ENCODE measurements at regions not wholly inside any gene's neighbourhood (a gene's known extent, or its start where the extent isn't known, plus 50 kb on each side); places are given as distances from the start of the nearest gene placed in this dataset.
"Not testable (repeated sequence)": the region's sequence is repeated elsewhere in the genome, so short reads cannot be mapped to it uniquely, and the experiment has no call there.

GRCh38 chr2:192718340-192718739, 523.6 kb upstream of the TMEFF2 start:
- no peak overlapping the region for H3K4me3 ChIP-seq (ENCODE audit: low read length)
- TF ChIP-seq, protein P1, sequence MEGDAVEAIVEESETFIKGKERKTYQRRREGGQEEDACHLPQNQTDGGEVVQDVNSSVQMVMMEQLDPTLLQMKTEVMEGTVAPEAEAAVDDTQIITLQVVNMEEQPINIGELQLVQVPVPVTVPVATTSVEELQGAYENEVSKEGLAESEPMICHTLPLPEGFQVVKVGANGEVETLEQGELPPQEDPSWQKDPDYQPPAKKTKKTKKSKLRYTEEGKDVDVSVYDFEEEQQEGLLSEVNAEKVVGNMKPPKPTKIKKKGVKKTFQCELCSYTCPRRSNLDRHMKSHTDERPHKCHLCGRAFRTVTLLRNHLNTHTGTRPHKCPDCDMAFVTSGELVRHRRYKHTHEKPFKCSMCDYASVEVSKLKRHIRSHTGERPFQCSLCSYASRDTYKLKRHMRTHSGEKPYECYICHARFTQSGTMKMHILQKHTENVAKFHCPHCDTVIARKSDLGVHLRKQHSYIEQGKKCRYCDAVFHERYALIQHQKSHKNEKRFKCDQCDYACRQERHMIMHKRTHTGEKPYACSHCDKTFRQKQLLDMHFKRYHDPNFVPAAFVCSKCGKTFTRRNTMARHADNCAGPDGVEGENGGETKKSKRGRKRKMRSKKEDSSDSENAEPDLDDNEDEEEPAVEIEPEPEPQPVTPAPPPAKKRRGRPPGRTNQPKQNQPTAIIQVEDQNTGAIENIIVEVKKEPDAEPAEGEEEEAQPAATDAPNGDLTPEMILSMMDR (conservative IDR thresholded peaks at IDR 0.05; ENCODE audit: low read length), result no peak
- DNase-seq (ENCODE audit: low read depth), result no peak

GRCh38 chr2:192700934-192701333, 506.2 kb upstream of the TMEFF2 start:
- no peak for DNase-seq (ENCODE audit: low read depth)
- TF ChIP-seq, protein P1 (conservative IDR thresholded peaks at IDR 0.05; ENCODE audit: low read length), result no peak
- H3K4me3 ChIP-seq (ENCODE audit: low read length), result no peak overlapping the region

DNA sequence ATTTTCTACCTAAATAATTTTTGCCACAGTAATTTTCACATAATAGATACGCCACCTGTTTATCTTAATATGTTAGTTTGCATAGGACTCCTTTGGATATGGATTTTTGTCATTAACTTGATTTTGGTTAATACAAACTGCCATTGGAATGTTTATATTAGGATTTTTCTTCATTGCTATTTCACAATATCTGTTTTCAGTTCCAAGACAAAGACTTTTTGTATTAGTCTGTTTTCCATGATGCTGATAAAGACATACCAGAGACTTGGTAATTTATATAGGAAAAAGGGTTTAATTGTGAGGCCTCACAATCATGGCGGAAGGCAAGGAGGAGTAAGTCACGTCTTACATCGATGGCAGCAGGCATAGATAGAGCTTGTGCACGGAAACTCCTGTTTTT, 503.1 kb upstream of the TMEFF2 start:
- DNase-seq (ENCODE audit: low read depth), result no peak
- TF ChIP-seq, protein P1 (conservative IDR thresholded peaks at IDR 0.05; ENCODE audit: low read length), result no peak
- no peak overlapping the region for H3K4me3 ChIP-seq (ENCODE audit: low read length)

- TF ChIP-seq, protein P1 (conservative IDR thresholded peaks at IDR 0.05; ENCODE audit: low read length), result no peak
- no peak for DNase-seq (ENCODE audit: low read depth)
- no peak overlapping the region for H3K4me3 ChIP-seq (ENCODE audit: low read length)
Observed at GRCh38 chr2:192696857-192697256, 502.1 kb upstream of the TMEFF2 start.

- H3K4me3 ChIP-seq (ENCODE audit: low read length), result no peak overlapping the region
- TF ChIP-seq, protein P1 (conservative IDR thresholded peaks at IDR 0.05; ENCODE audit: low read length), result no peak
- DNase-seq (ENCODE audit: low read depth), result no peak
Observed at GRCh38 chr2:192687015-192687414, 492.3 kb upstream of the TMEFF2 start.

- H3K4me3 ChIP-seq (ENCODE audit: low read length); DNase-seq (ENCODE audit: low read depth): not testable (repeated sequence)
Observed at GRCh38 chr2:192682511-192682910, 487.8 kb upstream of the TMEFF2 start.

DNA sequence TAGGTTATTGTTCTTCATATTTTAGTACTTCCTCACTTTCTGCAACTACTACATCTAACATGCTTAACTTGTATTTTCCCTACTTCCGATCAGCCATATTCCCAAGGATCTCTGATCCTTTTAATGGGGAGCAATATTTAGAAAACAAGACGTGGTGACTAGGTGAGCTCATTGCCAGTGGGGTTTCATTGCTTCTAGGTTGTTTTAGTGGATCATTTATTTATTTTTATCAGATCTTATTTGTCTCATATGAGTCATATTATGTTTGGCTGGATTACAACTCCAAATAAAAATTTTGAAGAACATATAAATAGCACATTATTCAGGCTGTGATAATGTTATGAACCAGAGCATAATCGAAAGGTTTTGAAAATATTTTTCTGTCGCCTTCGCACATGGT, 480.9 kb upstream of the TMEFF2 start:
- TF ChIP-seq, protein P1 (conservative IDR thresholded peaks at IDR 0.05; ENCODE audit: low read length), result no peak
- no peak for DNase-seq (ENCODE audit: low read depth)
- no peak overlapping the region for H3K4me3 ChIP-seq (ENCODE audit: low read length)

DNA sequence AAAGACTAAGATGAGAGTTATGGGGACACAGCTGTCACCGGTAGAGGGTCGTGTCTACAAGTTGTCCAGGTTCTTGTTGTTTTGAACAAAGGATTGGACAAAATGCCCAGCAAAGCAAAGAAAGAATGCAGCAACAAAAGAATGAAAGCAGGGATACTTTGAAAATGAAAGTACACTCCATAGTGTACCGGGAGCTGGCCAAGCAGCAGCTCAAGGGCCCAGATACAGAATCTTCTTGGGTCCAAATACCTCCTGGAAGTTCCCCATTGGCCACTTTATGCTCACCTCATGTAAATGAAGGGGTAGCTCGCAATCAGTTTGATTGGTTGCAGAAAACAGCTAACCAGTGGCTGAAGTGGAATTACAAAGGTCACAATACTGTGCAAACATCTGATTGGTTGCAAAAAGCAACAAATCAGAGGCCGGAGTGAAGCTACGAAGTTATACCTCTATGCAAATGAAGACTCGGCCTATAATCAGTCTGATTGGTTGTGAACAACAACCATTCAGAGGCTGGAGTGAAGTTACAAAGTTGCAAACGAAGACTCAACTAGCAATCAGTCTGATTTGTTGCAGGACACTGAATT, 474.9 kb upstream of the TMEFF2 start:
- no peak for DNase-seq (ENCODE audit: low read depth)
- TF ChIP-seq, protein P1 (conservative IDR thresholded peaks at IDR 0.05; ENCODE audit: low read length), result no peak
- no peak overlapping the region for H3K4me3 ChIP-seq (ENCODE audit: low read length)

- not testable (repeated sequence) for H3K4me3 ChIP-seq (ENCODE audit: low read length); DNase-seq (ENCODE audit: low read depth)
Observed at GRCh38 chr2:192660555-192660954, 465.8 kb upstream of the TMEFF2 start.
